ENCODE measurements at regions not wholly inside any gene's neighbourhood (a gene's known extent, or its start where the extent isn't known, plus 50 kb on each side); places are given as distances from the start of the nearest gene placed in this dataset.
"Not testable (repeated sequence)": the region's sequence is repeated elsewhere in the genome, so short reads cannot be mapped to it uniquely, and the experiment has no call there.

DNA sequence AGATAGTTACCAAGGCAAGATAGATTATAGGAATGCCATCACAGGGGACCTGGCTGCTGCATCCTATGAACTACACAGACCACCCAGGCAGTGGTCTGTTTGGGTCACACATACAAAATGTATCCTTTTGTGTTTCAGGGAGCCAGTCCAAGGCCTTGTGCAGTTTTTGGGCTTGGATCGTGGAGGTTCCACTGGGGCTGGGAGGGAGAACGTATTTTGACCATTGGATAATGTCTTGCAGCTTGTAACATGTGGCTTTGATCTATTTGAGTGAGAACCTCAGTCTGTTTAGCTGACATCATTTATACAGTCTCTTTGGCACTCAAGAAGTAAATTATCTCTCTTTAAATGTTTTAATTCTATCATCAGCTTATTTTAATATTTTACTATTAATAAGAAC is 147.3 kb downstream of the DUSP10 start:
- H3K4me3 ChIP-seq (ENCODE audit: low read length) = no peak overlapping the region
- DNase-seq (ENCODE audit: low read depth) = no peak
- TF ChIP-seq, protein P1, sequence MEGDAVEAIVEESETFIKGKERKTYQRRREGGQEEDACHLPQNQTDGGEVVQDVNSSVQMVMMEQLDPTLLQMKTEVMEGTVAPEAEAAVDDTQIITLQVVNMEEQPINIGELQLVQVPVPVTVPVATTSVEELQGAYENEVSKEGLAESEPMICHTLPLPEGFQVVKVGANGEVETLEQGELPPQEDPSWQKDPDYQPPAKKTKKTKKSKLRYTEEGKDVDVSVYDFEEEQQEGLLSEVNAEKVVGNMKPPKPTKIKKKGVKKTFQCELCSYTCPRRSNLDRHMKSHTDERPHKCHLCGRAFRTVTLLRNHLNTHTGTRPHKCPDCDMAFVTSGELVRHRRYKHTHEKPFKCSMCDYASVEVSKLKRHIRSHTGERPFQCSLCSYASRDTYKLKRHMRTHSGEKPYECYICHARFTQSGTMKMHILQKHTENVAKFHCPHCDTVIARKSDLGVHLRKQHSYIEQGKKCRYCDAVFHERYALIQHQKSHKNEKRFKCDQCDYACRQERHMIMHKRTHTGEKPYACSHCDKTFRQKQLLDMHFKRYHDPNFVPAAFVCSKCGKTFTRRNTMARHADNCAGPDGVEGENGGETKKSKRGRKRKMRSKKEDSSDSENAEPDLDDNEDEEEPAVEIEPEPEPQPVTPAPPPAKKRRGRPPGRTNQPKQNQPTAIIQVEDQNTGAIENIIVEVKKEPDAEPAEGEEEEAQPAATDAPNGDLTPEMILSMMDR (IDR thresholded peaks at IDR 0.05; ENCODE audit: insufficient read depth, low read depth, low read length, missing control alignments) = no peak

DNA sequence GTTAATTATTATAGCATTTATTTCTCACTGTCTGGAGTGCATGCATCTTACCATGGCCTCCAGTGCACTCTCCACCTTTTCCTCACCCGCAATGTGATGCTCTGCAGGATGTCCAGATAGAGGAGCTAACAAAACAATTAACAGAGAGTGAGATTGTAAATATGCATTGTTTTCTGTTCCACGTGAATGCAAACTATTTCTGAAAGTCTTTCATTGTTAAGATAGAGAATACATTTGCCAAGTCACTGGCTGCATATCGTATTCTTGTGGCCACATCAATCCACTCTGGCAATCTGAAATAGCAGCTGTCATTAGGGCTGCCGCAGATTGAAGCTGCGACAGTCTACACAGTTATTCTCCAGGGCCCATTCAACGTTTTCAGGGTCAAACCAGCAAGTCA is 143.8 kb downstream of the DUSP10 start:
- TF ChIP-seq, protein P1 (IDR thresholded peaks at IDR 0.05; ENCODE audit: insufficient read depth, low read depth, low read length, missing control alignments) = no peak
- no peak for DNase-seq (ENCODE audit: low read depth)
- H3K4me3 ChIP-seq (ENCODE audit: low read length) = no peak overlapping the region

DNA sequence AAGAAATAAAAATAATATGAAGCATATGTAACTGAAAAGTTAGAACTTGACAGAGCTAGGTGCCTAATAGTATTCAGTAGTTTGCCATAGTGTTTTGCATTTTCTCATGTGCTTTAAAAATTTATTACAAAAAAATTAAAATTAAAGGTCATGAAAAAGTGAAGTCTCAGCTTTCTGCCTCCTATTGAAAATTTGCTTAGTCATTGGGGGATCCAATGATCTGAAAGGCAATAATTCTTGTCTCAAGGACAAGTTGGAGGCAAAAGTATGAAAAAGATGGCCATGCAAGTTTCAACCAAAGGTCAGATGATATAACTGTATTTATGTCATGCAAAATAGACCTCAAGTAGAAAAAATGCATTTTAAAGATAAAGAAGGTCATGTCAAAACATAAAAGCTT is 140.7 kb downstream of the DUSP10 start:
- DNase-seq (ENCODE audit: low read depth) = no peak
- no peak overlapping the region for H3K4me3 ChIP-seq (ENCODE audit: low read length)
- TF ChIP-seq, protein P1 (IDR thresholded peaks at IDR 0.05; ENCODE audit: insufficient read depth, low read depth, low read length, missing control alignments) = no peak

DNA sequence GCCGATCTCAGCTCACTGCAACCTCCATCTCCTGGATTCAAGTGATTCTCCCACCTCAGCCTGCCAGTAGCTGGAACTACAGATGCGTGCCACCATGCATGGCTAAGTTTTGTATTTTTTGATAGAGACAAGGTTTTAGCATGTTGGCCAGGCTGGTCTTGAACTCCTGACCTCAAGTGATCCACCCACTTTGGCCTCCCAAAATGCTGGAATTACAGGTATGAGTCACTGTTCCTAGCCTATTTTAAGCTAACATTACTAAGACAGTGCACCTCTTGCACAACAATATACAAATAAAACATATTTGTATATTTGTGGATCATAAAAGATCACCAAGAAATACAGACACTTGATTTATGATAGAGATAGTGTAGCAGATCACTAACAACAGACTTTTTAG is 139.1 kb downstream of the DUSP10 start:
- DNase-seq (ENCODE audit: low read depth) = peak; percentile 66
- H3K4me3 ChIP-seq (ENCODE audit: low read length) = no peak overlapping the region
- TF ChIP-seq, protein P1 (IDR thresholded peaks at IDR 0.05; ENCODE audit: insufficient read depth, low read depth, low read length, missing control alignments) = no peak

DNA sequence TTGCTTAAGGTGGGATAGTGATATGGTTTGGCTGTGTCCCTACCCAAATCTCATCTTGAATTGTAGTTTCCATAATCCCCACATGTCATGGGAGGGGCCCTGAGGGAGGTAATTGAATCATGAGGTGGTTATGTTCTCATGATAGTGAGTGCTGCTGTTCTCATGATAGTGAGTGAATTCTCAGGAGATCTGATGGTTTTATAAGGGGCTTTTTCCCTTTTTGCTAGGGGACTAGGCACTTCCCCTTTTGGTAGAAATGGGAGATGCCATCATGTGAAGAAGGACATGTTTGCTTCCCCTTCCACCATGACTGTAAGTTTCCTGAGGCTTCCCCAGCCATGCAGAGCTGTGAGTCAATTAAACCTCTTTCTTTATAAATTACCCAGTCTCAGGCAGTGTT is 137.5 kb downstream of the DUSP10 start:
- not testable (repeated sequence) for DNase-seq (ENCODE audit: low read depth); H3K4me3 ChIP-seq (ENCODE audit: low read length)

DNA sequence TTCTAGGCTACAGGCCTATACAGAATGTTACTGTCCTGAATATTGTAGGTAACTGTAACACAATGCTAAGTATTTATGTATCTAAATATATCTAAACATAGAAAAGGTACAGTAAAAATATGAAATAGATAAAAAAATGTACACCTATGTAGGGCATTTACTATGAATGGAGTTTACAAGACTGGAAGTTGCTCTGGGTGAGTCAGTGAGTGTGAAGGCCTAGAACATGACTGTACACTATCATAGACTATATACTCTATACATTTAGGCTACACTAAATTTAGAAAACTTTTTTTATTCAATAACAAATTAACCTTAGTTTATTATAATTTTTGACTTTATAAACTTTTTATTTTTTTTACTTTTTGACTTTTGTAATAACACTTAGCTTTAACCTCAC is 136.9 kb downstream of the DUSP10 start:
- TF ChIP-seq, protein P1 (IDR thresholded peaks at IDR 0.05; ENCODE audit: insufficient read depth, low read depth, low read length, missing control alignments) = no peak
- peak; percentile 65 for DNase-seq (ENCODE audit: low read depth)
- H3K4me3 ChIP-seq (ENCODE audit: low read length) = no peak overlapping the region

DNA sequence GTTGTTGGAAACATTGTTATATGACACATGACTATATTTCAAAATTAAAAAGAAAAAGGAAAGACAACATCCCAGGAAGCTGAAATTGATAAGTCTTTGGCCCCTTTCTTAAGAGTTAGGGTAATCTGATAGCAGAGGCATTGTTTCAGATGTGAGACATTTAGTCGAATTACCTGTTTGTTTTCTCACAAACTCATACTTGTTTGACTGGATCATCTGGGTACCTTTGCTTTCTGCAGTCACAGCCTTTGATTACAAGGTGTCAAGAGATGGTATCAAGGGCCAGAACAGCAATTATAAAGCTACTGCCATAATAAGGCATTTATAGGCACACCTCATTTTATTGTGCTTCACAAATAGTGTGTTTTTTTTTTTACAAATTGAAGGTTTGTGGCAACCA is 136.3 kb downstream of the DUSP10 start:
- H3K4me3 ChIP-seq (ENCODE audit: low read length) = no peak overlapping the region
- DNase-seq (ENCODE audit: low read depth) = peak; percentile 60
- TF ChIP-seq, protein P1 (IDR thresholded peaks at IDR 0.05; ENCODE audit: insufficient read depth, low read depth, low read length, missing control alignments) = no peak

DNA sequence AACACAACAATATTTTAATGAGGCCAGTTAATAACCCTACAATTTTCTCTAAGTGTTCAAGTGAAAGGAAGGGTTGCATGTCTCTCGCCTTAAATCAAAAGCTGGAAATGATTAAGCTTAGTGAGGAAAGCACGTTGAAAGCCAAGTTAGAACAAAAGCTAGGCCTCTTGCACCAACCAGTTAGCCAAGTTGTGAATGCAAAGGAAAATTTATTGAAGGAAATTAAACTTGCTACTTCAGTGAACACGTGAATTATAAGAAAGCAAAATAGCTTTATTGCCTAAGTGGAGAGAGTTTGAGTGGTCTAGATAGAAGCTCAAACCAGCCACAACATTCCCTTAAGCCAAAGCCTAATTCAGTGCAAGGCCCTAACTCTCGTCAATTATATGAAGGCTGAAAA is 135.6 kb downstream of the DUSP10 start:
- DNase-seq (ENCODE audit: low read depth) = peak; percentile 8
- TF ChIP-seq, protein P1 (IDR thresholded peaks at IDR 0.05; ENCODE audit: insufficient read depth, low read depth, low read length, missing control alignments) = no peak

More for the DNA sequence above, 135.6 kb downstream of the DUSP10 start:
- no peak overlapping the region for H3K4me3 ChIP-seq (ENCODE audit: low read length)
